ENCODE measurements at regions not wholly inside any gene's neighbourhood (a gene's known extent, or its start where the extent isn't known, plus 50 kb on each side); places are given as distances from the start of the nearest gene placed in this dataset.

DNA sequence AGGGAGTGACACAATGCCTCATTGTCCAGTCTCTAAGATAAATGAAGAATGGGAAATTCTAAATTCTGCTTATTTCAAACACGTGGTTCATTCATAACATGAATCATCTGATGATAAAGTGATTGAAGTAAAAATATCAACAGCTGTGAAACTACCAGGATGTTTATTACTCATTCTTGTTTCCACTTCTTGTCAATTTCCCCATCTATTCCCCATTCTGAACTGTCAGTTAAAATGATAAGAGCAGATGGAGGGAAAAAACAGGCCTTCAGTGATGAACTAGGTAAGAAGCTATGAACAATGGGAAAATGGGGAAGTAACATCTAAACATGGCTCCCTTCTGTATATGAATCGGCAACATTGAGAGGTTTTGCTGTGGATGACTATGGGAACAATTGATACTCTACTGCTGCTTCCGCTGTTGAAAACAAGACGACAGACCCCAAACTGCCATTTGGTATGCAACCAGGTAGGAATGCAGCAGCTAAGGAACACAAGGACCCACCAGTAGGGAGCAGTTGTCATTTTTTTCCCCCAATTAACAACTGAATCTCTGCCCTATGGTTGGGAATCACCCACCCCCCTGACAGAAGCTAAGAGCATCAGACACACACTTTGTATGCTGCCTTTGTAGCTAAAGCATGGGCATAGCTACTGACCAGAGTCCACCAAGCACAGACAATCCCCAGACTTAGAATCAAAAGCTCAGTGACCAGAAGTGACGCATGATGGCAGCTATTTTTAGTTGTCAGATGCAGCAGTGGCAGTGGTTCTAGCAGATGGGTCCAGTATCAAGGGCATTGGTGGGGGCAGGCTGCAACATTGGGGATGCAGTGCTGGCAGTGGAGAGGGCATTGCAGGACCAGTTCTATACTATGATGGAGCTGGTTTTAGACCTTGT is 52.9 kb upstream of the ZNF366 start:
- Histone ChIP-seq H3K27ac (ENCODE audit: extremely low read depth, low read depth, low read length) (peak overlapping the region; percentile 41; the same call in 2 of the 3 replicates), H3K36me3 (ENCODE audit: control insufficient read depth, insufficient read depth, low read length) (no peaks in the 10 kb centered on the region), H2AFZ (ENCODE audit: low read depth, low read length) (peak overlapping the region; percentile 89), H3K79me2 (ENCODE audit: control insufficient read depth, insufficient read depth, low read length) (no peaks in the 10 kb centered on the region), H3K4me2 (ENCODE audit: insufficient read depth, low read length) (peak overlapping the region; percentile 14; the same call in 1 of the 2 replicates), H3K9me3 (replicated peaks; ENCODE audit: control insufficient read depth, insufficient read depth, low read depth, low read length) (0 out of 2 replicates have a peak, but pooled peaks cover 6% of the 10 kb centered on the region), H3K27me3 (ENCODE audit: control insufficient read depth in 2 of 2, insufficient read depth in 2 of 2, low read length in 2 of 2) (no peaks in the 10 kb centered on the region), H3K9me1 (ENCODE audit: control insufficient read depth, insufficient read depth, low read length) (no peaks in the 10 kb centered on the region), H3K4me3 (no peak overlapping the region), H3K9ac (ENCODE audit: insufficient read depth in 1 of 2, low read depth in 2 of 2, low read length in 2 of 2) (no peak overlapping the region), H3K4me1 (replicated peaks in 1 of 2; ENCODE audit: control insufficient read depth in 2 of 2, insufficient read depth in 2 of 2, low read length in 2 of 2) (peaks cover 26 to 37% of the 10 kb centered on the region in 2 experiments), H4K20me1 (replicated peaks; ENCODE audit: control insufficient read depth, insufficient read depth, low read length) (no peaks in the 10 kb centered on the region)
- no peak for ATAC-seq
- peak in 1 of 4 experiments; percentile 22 for DNase-seq (ENCODE audit: extremely low read depth in 1 of 4, low spot score in 3 of 4)
- CTCF ChIA-PET (ENCODE audit: low intra/inter-chr PET ratio), result no interaction called here
- in situ Hi-C loops (cut with MboI), result no loop called here
- BruUV-seq (replicated peaks), result no TSS peak
- intact Hi-C loops (cut with micrococcal nuclease), result loop anchor here (2.0 kb wide), 1 partner anchor 37 kb away; no protein-coding TSS in a partner anchor
- FAIRE-seq, result no peak
- POLR2A ChIA-PET, result interaction anchor here (0.8 to 3.0 kb wide), 2 partner anchors 9 to 28 kb away, joined by 5 to 11 read pairs; no protein-coding TSS in a partner anchor
- 52% methylated on average over 5 of the region's 5 CpGs for WGBS (ENCODE audit: insufficient coverage, low coverage, missing lambda C conversion rate)
- TF ChIP-seq MTA1 (IDR thresholded peaks at IDR 0.05; ENCODE audit: borderline replicate concordance) (no peak), ZNF766 (CRISPR knock-in tag; conservative IDR thresholded peaks at IDR 0.05) (0 out of 2 replicates have a peak, but pooled peaks have one; percentile 37), BCOR (IDR thresholded peaks at IDR 0.05) (no peak), ERF (CRISPR knock-in tag; IDR thresholded peaks at IDR 0.05) (no peak), NFRKB (IDR thresholded peaks at IDR 0.05; ENCODE audit: low read depth) (0 out of 2 replicates have a peak, but pooled peaks have one; percentile 37), PTTG1 (tag; IDR thresholded peaks at IDR 0.05; ENCODE audit: low read depth) (peak; percentile 47; the same call in 1 of the 2 replicates), E2F6 (IDR thresholded peaks at IDR 0.05; ENCODE audit: borderline replicate concordance in 1 of 2, extremely low read depth in 1 of 2, insufficient read depth in 1 of 2, insufficient read length in 1 of 2, low read depth in 1 of 2, low read length in 1 of 2, poor library complexity in 1 of 2, severe bottlenecking in 1 of 2) (peak in 1 of 2 experiments; percentile 33), ZNF639 (CRISPR knock-in tag; conservative IDR thresholded peaks at IDR 0.05 in 1 of 2, IDR thresholded peaks at IDR 0.05 in 1 of 2) (0 out of 4 replicates have a peak, but pooled peaks of 1 of the 2 experiments have one; percentile 40), YBX1 (IDR thresholded peaks at IDR 0.05) (no peak), FOSL1 (tag; conservative IDR thresholded peaks at IDR 0.05) (peak; percentile 80), MEF2D (tag; conservative IDR thresholded peaks at IDR 0.05; ENCODE audit: low read depth) (0 out of 2 replicates have a peak, but pooled peaks have one; percentile 42)
- TF ChIP-seq, protein P1, sequence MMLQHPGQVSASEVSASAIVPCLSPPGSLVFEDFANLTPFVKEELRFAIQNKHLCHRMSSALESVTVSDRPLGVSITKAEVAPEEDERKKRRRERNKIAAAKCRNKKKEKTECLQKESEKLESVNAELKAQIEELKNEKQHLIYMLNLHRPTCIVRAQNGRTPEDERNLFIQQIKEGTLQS (IDR thresholded peaks at IDR 0.05), result peak; percentile 35; the same call in 1 of the 2 replicates
- TF ChIP-seq, protein P1 (CRISPR knock-in tag; conservative IDR thresholded peaks at IDR 0.05), result no peak
